Natural killer cell (primary cell): ENCODE measurements at regions not wholly inside any gene's neighbourhood (a gene's known extent, or its start where the extent isn't known, plus 50 kb on each side); places are given as distances from the start of the nearest gene placed in this dataset.
"Not testable (repeated sequence)": the region's sequence is repeated elsewhere in the genome, so short reads cannot be mapped to it uniquely, and the experiment has no call there.

Experiments used
- ATAC-seq, 3 donors: fragments of 150-1000 bp in 2 of 3; fragments of 200-7000 bp in 1 of 3; cut with Tn5 transposase; 1 replicate in 1 of 3; 2 replicates in 2 of 3; pipeline ENCODE4 v1.10.0; 2021; ENCODE audit warnings: mild to moderate bottlenecking in 2 of 3, moderate library complexity in 2 of 3
- DNase-seq, 2 donors: peaks; one replicate each; pipeline versions ENCODE4 v3.0.0 to v3.0.0-alpha.2; 2013 to 2021; ENCODE audit warnings: mixed read lengths in 1 of 2
- H3K27ac ChIP-seq: one replicate; pipeline ENCODE4 v1.5.1; 2013; ENCODE audit warnings: mild to moderate bottlenecking, low read length
- H3K27me3 ChIP-seq: one replicate; pipeline ENCODE4 v1.6.1; 2013; ENCODE audit warnings: low read length; ENCODE audit not compliant: control insufficient read depth, insufficient read depth
- H3K36me3 ChIP-seq: one replicate; pipeline ENCODE4 v1.6.1; 2013; ENCODE audit warnings: low read length; ENCODE audit not compliant: control insufficient read depth, insufficient read depth
- H3K4me1 ChIP-seq: one replicate; pipeline ENCODE4 v1.6.1; 2013; ENCODE audit warnings: low read length; ENCODE audit not compliant: control insufficient read depth, insufficient read depth
- H3K4me3 ChIP-seq: one replicate; pipeline ENCODE4 v1.5.1; 2013; ENCODE audit warnings: low read length
- H3K9me3 ChIP-seq: one replicate; pipeline ENCODE4 v1.6.1; 2013; ENCODE audit warnings: low read length; ENCODE audit not compliant: control insufficient read depth, insufficient read depth
- H3K27ac Mint-ChIP-seq, 2 donors: one replicate each; pipeline ENCODE4 v1.8.0; 2022; ENCODE audit warnings: mild to moderate bottlenecking in 2 of 2, mixed read lengths in 2 of 2, moderate library complexity in 1 of 2
- H3K27me3 Mint-ChIP-seq, 2 donors: one replicate each; pipeline ENCODE4 v1.8.0; 2022; ENCODE audit warnings: low read depth in 2 of 2, mixed read lengths in 2 of 2
- H3K36me3 Mint-ChIP-seq: one replicate; pipeline ENCODE4 v1.8.0; 2022; ENCODE audit warnings: mixed read lengths
- H3K4me1 Mint-ChIP-seq, 2 donors: one replicate each; pipeline ENCODE4 v1.8.0; 2022; ENCODE audit warnings: mixed read lengths in 2 of 2
- H3K4me3 Mint-ChIP-seq: one replicate; pipeline ENCODE4 v1.8.0; 2022; ENCODE audit warnings: mild to moderate bottlenecking, moderate library complexity, mixed read lengths
- H3K9me3 Mint-ChIP-seq, 2 donors: one replicate each; pipeline ENCODE4 v1.8.0; 2022; ENCODE audit warnings: mixed read lengths in 2 of 2
- CTCF ChIP-seq: fragments of 200-600 bp; IDR thresholded peaks from one replicate; pipeline ENCODE4 v1.8.0; 2022; ENCODE audit warnings: antibody characterized with exemption
- WGBS: methylation state at CpG from one replicate; pipeline ENCODE4 v1.1.7; 2013; ENCODE audit warnings: missing lambda C conversion rate; ENCODE audit not compliant: insufficient coverage; 5-methylcytosine and 5-hydroxymethylcytosine counted together
- intact Hi-C: fragments of 100-400 bp; cut with micrococcal nuclease; formaldehyde crosslinking; loops from one replicate; pipeline ENCODE4 v1.14.2; 2022

- intact Hi-C loops, result no loop called here
Measured at GRCh38 chr12:4139191-4139590, 134.4 kb upstream of the CCND2 start.

GRCh38 chr12:4138532-4138931 lies 135.0 kb upstream of the CCND2 start:
- H3K27ac ChIP-seq, H3K36me3 Mint-ChIP-seq, H3K9me3 Mint-ChIP-seq, H3K27ac Mint-ChIP-seq, H3K9me3 ChIP-seq, H3K27me3 Mint-ChIP-seq, H3K36me3 ChIP-seq, H3K4me3 ChIP-seq, DNase-seq, intact Hi-C loops, ATAC-seq, H3K27me3 ChIP-seq, H3K4me3 Mint-ChIP-seq: not testable (repeated sequence)
- H3K4me1 Mint-ChIP-seq, result peaks cover 12 to 15% of the 10 kb centered on the region in 2 donors
- H3K4me1 ChIP-seq, result peaks cover 30% of the 10 kb centered on the region
- 98% methylated on average over 3 of the region's 3 CpGs for WGBS

More at GRCh38 chr12:4139191-4139590, 134.4 kb upstream of the CCND2 start:
- ATAC-seq, result no peak
- no peak overlapping the region for H3K4me3 Mint-ChIP-seq
- H3K27me3 Mint-ChIP-seq, result no peaks in the 10 kb centered on the region
- Histone ChIP-seq H3K36me3 (no peaks in the 10 kb centered on the region), H3K4me3 (no peak overlapping the region), H3K27me3 (no peaks in the 10 kb centered on the region), H3K27ac (no peak overlapping the region), H3K4me1 (peaks cover 24% of the 10 kb centered on the region), H3K9me3 (no peaks in the 10 kb centered on the region)
- no peak for TF ChIP-seq CTCF
- no peaks in the 10 kb centered on the region for H3K36me3 Mint-ChIP-seq
- H3K9me3 Mint-ChIP-seq, result no peaks in the 10 kb centered on the region
- no peak for DNase-seq
- WGBS, result 89% methylated on average over 3 of the region's 3 CpGs
- H3K4me1 Mint-ChIP-seq, result peaks cover 12 to 14% of the 10 kb centered on the region in 2 donors
- H3K27ac Mint-ChIP-seq, result no peak overlapping the region

- ATAC-seq, result no peak
- no peak for TF ChIP-seq CTCF
- DNase-seq, result no peak
- Histone ChIP-seq H3K27me3 (no peaks in the 10 kb centered on the region), H3K36me3 (no peaks in the 10 kb centered on the region), H3K4me3 (no peak overlapping the region), H3K4me1 (peaks cover 25% of the 10 kb centered on the region), H3K9me3 (no peaks in the 10 kb centered on the region), H3K27ac (no peak overlapping the region)
- peaks cover 0 to 3% of the 10 kb centered on the region in 2 donors for H3K27me3 Mint-ChIP-seq
- no peaks in the 10 kb centered on the region for H3K9me3 Mint-ChIP-seq
- intact Hi-C loops, result no loop called here
- WGBS, result 92% methylated on average over 2 of the region's 2 CpGs
- peaks cover 10 to 16% of the 10 kb centered on the region in 2 donors for H3K4me1 Mint-ChIP-seq
- no peak overlapping the region for H3K27ac Mint-ChIP-seq
- no peak overlapping the region for H3K4me3 Mint-ChIP-seq
- H3K36me3 Mint-ChIP-seq, result no peaks in the 10 kb centered on the region
Measured at GRCh38 chr12:4138051-4138450, 135.5 kb upstream of the CCND2 start.

GRCh38 chr12:4137441-4137840 lies 136.1 kb upstream of the CCND2 start:
- no peaks in the 10 kb centered on the region for H3K9me3 ChIP-seq
- H3K4me3 Mint-ChIP-seq, result no peak overlapping the region
- no peaks in the 10 kb centered on the region for H3K36me3 ChIP-seq
- DNase-seq (no peak), ATAC-seq (no peak)
- WGBS, result 82% methylated on average over 5 of the region's 5 CpGs
- peaks cover 0 to 3% of the 10 kb centered on the region in 2 donors for H3K27me3 Mint-ChIP-seq
- intact Hi-C loops, result no loop called here
- peaks cover 19% of the 10 kb centered on the region for H3K4me1 ChIP-seq
- no peaks in the 10 kb centered on the region for H3K36me3 Mint-ChIP-seq
- no peaks in the 10 kb centered on the region for H3K9me3 Mint-ChIP-seq
- no peak overlapping the region for H3K4me3 ChIP-seq
- TF ChIP-seq CTCF, result no peak
- no peak overlapping the region for H3K27ac ChIP-seq
- peaks cover 4 to 10% of the 10 kb centered on the region in 2 donors for H3K4me1 Mint-ChIP-seq
- H3K27ac Mint-ChIP-seq, result no peak overlapping the region
- H3K27me3 ChIP-seq, result no peaks in the 10 kb centered on the region
